Upper lobe of left lung (tissue), 6 donors: ENCODE measurements at regions not wholly inside any gene's neighbourhood (a gene's known extent, or its start where the extent isn't known, plus 50 kb on each side); places are given as distances from the start of the nearest gene placed in this dataset.

ENCODE experiments used
- ATAC-seq, 2 donors: fragments of 200-7000 bp; cut with Tn5 transposase; one replicate each; pipeline ENCODE4 v1.9.1; 2022; ENCODE audit warnings: mild to moderate bottlenecking in 2 of 2, moderate library complexity in 2 of 2; ENCODE audit not compliant: low FRiP score in 2 of 2
- DNase-seq, 2 donors: peaks; one replicate each; pipeline ENCODE4 v3.0.0-alpha.2; 2019 to 2020
- H3K27ac ChIP-seq, 4 donors: fragments of 200-600 bp; sonication (generic); one replicate each; pipeline ENCODE4 v1.5.1; 2016 to 2019
- H3K27me3 ChIP-seq, 4 donors: fragments of 200-600 bp; sonication (generic); one replicate each; pipeline ENCODE4 v1.5.1; 2017 to 2019
- H3K36me3 ChIP-seq, 4 donors: fragments of 200-600 bp; sonication (generic); one replicate each; pipeline ENCODE4 v1.5.1; 2016 to 2019
- H3K4me1 ChIP-seq, 4 donors: fragments of 200-600 bp; sonication (generic); one replicate each; pipeline ENCODE4 v1.5.1; 2018 to 2019
- H3K4me3 ChIP-seq, 4 donors: fragments of 200-600 bp; sonication (generic); one replicate each; pipeline ENCODE4 v1.5.1; 2017 to 2019; ENCODE audit warnings: mild to moderate bottlenecking in 2 of 4, moderate library complexity in 1 of 4
- H3K9me3 ChIP-seq, 4 donors: fragments of 200-600 bp; sonication (generic); one replicate each; pipeline ENCODE4 v1.5.1; 2018 to 2019
- EP300 ChIP-seq, 4 donors: sonication (generic); formaldehyde crosslinking; IDR thresholded peaks; one replicate each; pipeline ENCODE4 v1.5.1; 2017; ENCODE audit warnings: antibody characterized with exemption in 4 of 4, control low read depth in 2 of 4
- POLR2A ChIP-seq, 4 donors: fragments of 450-650 bp; IDR thresholded peaks; one replicate each; pipeline ENCODE4 v1.5.1; 2016 to 2017; ENCODE audit warnings: antibody characterized with exemption in 4 of 4, mild to moderate bottlenecking in 2 of 4
- POLR2AphosphoS5 ChIP-seq, 2 donors: sonication (generic); formaldehyde crosslinking; IDR thresholded peaks; one replicate each; pipeline ENCODE4 v1.5.1; 2017; ENCODE audit warnings: antibody characterized with exemption in 2 of 2
- WGBS, 2 donors: methylation state at CpG; one replicate each; pipeline ENCODE4 v1.1.5; 2017 to 2018; 5-methylcytosine and 5-hydroxymethylcytosine counted together
- TF ChIP-seq, protein P1 (sequence below), 6 experiments: fragments of 450-650 bp in 4 of 6; fragments of 200-600 bp in 2 of 6; sonication (generic) in 2 of 6; IDR thresholded peaks; one replicate each; pipeline ENCODE4 v1.5.1; 2016 to 2019; ENCODE audit warnings: antibody characterized with exemption in 6 of 6
- donor health status: DM: no; HTN: no; CAD: no; lungs with moderate emphysema.
- donor health status: DM: no; HTN: yes; CAD: no; lungs with severe emphysema.

DNA sequence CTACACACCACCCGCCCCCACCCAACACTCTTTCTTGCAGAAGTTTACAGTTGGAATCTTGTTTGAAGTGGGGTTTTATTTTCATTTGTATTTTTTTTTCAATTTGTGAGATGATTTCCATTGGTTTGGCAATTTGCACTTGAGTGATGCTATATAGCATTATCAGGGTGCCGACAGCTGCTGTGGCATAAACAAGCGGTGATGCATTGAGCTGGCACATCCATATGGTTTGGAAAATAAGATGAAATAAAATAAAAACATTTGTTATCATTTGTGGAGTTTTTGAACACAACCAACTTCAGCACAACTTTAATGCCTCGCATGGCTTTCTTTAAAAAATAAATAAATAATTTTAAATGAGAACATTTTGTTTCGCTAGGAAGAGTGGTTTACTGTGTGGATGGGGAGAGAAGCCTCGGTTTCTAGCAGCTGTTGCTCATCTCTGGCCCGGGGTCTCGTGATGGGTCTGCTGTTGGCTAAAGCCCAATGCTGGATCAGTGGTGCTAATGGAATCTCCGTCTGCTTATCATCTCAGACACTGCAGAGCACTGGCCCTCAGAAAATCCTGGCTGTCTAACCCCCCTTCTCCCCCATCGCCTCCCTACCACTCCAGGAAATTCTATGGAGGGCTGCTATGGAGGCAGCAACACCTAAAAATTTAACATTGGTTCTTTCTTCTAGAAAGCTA, 192.3 kb upstream of the MAF start:
- no peaks in the 10 kb centered on the region for H3K27me3 ChIP-seq
- no peaks in the 10 kb centered on the region for H3K36me3 ChIP-seq
- TF ChIP-seq POLR2AphosphoS5 (IDR thresholded peaks at IDR 0.05), result no peak
- TF ChIP-seq, protein P1, sequence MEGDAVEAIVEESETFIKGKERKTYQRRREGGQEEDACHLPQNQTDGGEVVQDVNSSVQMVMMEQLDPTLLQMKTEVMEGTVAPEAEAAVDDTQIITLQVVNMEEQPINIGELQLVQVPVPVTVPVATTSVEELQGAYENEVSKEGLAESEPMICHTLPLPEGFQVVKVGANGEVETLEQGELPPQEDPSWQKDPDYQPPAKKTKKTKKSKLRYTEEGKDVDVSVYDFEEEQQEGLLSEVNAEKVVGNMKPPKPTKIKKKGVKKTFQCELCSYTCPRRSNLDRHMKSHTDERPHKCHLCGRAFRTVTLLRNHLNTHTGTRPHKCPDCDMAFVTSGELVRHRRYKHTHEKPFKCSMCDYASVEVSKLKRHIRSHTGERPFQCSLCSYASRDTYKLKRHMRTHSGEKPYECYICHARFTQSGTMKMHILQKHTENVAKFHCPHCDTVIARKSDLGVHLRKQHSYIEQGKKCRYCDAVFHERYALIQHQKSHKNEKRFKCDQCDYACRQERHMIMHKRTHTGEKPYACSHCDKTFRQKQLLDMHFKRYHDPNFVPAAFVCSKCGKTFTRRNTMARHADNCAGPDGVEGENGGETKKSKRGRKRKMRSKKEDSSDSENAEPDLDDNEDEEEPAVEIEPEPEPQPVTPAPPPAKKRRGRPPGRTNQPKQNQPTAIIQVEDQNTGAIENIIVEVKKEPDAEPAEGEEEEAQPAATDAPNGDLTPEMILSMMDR (IDR thresholded peaks at IDR 0.05), result no peak
- TF ChIP-seq POLR2A (IDR thresholded peaks at IDR 0.05), result no peak
- TF ChIP-seq EP300 (IDR thresholded peaks at IDR 0.05), result no peak
- 68 to 69% methylated on average over 10 of the region's 10 CpGs for WGBS, 2 donors
- H3K4me3 ChIP-seq, result no peak overlapping the region
- DNase-seq, result no peak
- H3K4me1 ChIP-seq, result no peaks in the 10 kb centered on the region
- peak in 1 of 2 donors; percentile 56 for ATAC-seq
- H3K27ac ChIP-seq, result no peak overlapping the region
- H3K9me3 ChIP-seq, result no peaks in the 10 kb centered on the region

DNA sequence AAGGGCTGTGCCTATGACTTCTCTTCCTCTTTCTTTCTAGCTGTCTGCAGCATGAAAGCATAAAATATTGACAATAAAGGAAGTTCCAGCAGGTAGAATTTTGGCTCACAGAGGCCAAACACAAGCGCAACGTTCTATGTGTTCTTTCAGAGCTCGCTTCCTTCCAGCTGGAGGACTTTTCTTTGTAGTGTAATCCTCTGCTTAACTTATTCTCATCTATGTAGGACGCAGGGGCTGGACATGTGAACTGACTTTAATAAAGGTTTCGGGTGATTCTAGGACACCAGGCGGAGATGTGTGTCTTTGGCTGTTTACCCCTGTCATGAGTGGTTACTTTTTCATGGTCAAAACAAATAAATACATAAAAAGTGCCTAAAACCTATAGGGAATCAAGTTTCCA, 191.5 kb upstream of the MAF start:
- Histone ChIP-seq H3K36me3 (no peaks in the 10 kb centered on the region), H3K27me3 (no peaks in the 10 kb centered on the region), H3K4me1 (no peaks in the 10 kb centered on the region), H3K27ac (no peak overlapping the region), H3K4me3 (no peak overlapping the region), H3K9me3 (no peaks in the 10 kb centered on the region)
- ATAC-seq (no peak), DNase-seq (no peak)
- TF ChIP-seq, protein P1 (IDR thresholded peaks at IDR 0.05), result no peak
- TF ChIP-seq POLR2A (IDR thresholded peaks at IDR 0.05), result no peak
- no peak for TF ChIP-seq POLR2AphosphoS5 (IDR thresholded peaks at IDR 0.05)
- TF ChIP-seq EP300 (IDR thresholded peaks at IDR 0.05), result no peak
- 78 to 86% methylated on average over 6 of the region's 6 CpGs for WGBS, 2 donors

DNA sequence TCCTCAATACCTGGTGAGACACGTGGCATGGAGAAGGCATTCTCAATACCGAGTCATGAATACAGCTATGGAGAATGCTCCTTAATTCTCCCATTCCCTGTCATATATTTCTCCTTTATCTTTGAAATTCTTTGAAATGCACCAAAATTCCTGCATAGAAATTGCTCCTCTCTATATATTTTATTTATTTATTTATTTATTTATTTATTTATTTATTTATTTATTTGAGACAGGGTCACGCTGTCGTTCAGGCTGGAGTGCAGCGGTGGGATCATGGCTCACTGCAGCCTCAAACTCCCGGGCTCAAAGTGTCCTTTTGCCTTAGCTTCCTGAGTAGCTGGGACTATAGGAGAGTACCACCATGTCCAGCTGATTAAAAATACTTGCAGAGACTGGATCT, 190.3 kb upstream of the MAF start:
- H3K36me3 ChIP-seq, result no peaks in the 10 kb centered on the region
- no peak overlapping the region for H3K27ac ChIP-seq
- no peak overlapping the region for H3K4me3 ChIP-seq
- 89 to 93% methylated on average over 6 of the region's 6 CpGs for WGBS, 2 donors
- no peaks in the 10 kb centered on the region for H3K9me3 ChIP-seq
- TF ChIP-seq, protein P1 (IDR thresholded peaks at IDR 0.05), result no peak
- TF ChIP-seq POLR2A (IDR thresholded peaks at IDR 0.05), result no peak
- no peak for TF ChIP-seq POLR2AphosphoS5 (IDR thresholded peaks at IDR 0.05)
- no peak for TF ChIP-seq EP300 (IDR thresholded peaks at IDR 0.05)
- H3K27me3 ChIP-seq, result no peaks in the 10 kb centered on the region
- DNase-seq, result no peak
- H3K4me1 ChIP-seq, result no peaks in the 10 kb centered on the region
- ATAC-seq, result no peak

DNA sequence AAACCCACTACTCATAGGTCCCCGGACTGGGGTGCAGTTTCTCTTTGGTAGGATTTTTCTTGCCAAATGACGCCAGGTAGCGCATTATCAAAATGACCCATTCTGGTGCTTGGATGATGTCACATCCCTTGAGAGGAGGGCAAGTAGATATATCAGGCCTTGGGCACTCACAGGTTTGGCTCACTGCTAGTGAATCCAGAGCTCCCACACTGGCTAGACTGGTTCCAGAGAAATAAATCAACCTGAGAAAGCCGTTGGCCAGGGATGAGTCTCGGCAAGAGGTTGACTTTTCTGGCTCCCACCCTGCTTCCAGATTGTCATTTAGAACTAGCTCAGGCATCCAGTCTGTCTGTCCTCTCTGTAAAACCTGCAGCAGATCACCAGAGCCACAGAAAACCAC, 188.4 kb upstream of the MAF start:
- H3K36me3 ChIP-seq, result no peaks in the 10 kb centered on the region
- no peaks in the 10 kb centered on the region for H3K9me3 ChIP-seq
- no peaks in the 10 kb centered on the region for H3K4me1 ChIP-seq
- H3K4me3 ChIP-seq, result no peak overlapping the region
- DNase-seq (no peak), ATAC-seq (no peak)
- TF ChIP-seq POLR2AphosphoS5 (IDR thresholded peaks at IDR 0.05) (no peak), POLR2A (IDR thresholded peaks at IDR 0.05) (no peak), EP300 (IDR thresholded peaks at IDR 0.05) (no peak)
- TF ChIP-seq, protein P1 (IDR thresholded peaks at IDR 0.05), result no peak
- H3K27ac ChIP-seq, result no peak overlapping the region
- 76% methylated on average over 5 of the region's 5 CpGs for WGBS, 2 donors
- no peaks in the 10 kb centered on the region for H3K27me3 ChIP-seq

DNA sequence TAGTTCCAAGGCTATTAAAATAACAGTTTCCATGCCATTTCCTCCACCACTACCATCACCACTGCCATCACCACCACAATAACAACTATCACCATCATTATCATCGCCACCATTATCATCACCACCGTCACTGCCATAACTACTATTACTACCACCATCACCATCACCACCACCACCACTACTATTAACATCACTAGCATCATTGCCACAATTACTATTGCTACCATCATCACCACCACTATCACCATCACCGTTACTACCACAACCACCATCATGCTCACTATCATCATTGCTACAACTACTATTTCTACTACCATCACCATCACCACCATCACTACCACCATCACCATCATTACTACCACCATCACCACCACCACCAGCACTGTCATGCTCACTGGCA, 185.9 kb upstream of the MAF start:
- WGBS, 2 donors, result 92 to 95% methylated on average over 3 of the region's 3 CpGs
- no peak for DNase-seq
- Histone ChIP-seq H3K27ac (no peak overlapping the region), H3K27me3 (no peaks in the 10 kb centered on the region), H3K4me1 (no peaks in the 10 kb centered on the region), H3K4me3 (no peak overlapping the region), H3K9me3 (no peaks in the 10 kb centered on the region), H3K36me3 (no peaks in the 10 kb centered on the region)
- TF ChIP-seq, protein P1 (IDR thresholded peaks at IDR 0.05), result no peak
- ATAC-seq, result no peak
